H1 (cell line): ENCODE measurements at regions not wholly inside any gene's neighbourhood (a gene's known extent, or its start where the extent isn't known, plus 50 kb on each side); places are given as distances from the start of the nearest gene placed in this dataset.

Experiments
- CTCF ChIA-PET: fragments of 300-600 bp; sonication (Branson Sonifier 250); formaldehyde crosslinking; loops from one replicate; lab custom pipeline; 2021; ENCODE audit not compliant: partially characterized antibody; lab: Charles Lee
- POLR2A ChIA-PET: fragments of 300-600 bp; sonication (Branson Sonifier 250); formaldehyde crosslinking; loops from one replicate; lab custom pipeline; 2021; ENCODE audit warnings: inconsistent platforms; ENCODE audit not compliant: partially characterized antibody; lab: Charles Lee
- DNase-seq, 2 experiments: peaks; one replicate each; pipeline versions ENCODE4 v3.0.0 to v3.0.0-alpha.2; 2010 to 2022; ENCODE audit warnings: low spot score in 2 of 2, low read depth in 1 of 2, mixed read lengths in 1 of 2
- FAIRE-seq: peaks from 2 replicates; lab custom pipeline; 2011; peaks lifted over from hg19 to GRCh38; lab: Jason Lieb, UNC
- H2AFZ ChIP-seq: 2 replicates; pipeline ENCODE4 v1.8.1; 2012; ENCODE audit warnings: low read length, inconsistent platforms
- H2AK5ac ChIP-seq: 2 replicates; pipeline ENCODE4 v1.6.1; 2013; ENCODE audit warnings: low read depth, low read length
- H2BK120ac ChIP-seq: replicated peaks from 2 replicates; pipeline ENCODE3; 2013; ENCODE audit warnings: low read depth, low read length, inconsistent platforms
- H2BK12ac ChIP-seq: 2 replicates; pipeline ENCODE4 v1.6.1; 2013; ENCODE audit warnings: low read depth, low read length
- H2BK15ac ChIP-seq: 2 replicates; pipeline ENCODE4 v1.6.1; 2013; ENCODE audit warnings: low read length
- H2BK20ac ChIP-seq: 2 replicates; pipeline ENCODE4 v1.6.1; 2013; ENCODE audit warnings: low read length
- H2BK5ac ChIP-seq: 2 replicates; pipeline ENCODE4 v1.6.1; 2013; ENCODE audit warnings: low read depth, low read length
- H3K14ac ChIP-seq: 2 replicates; pipeline ENCODE4 v1.6.1; 2013; ENCODE audit warnings: inconsistent platforms; ENCODE audit not compliant: insufficient read length
- H3K18ac ChIP-seq: 2 replicates; pipeline ENCODE4 v1.6.1; 2013; ENCODE audit warnings: low read length; ENCODE audit errors: extremely low read depth
- H3K23ac ChIP-seq: 2 replicates; pipeline ENCODE4 v1.6.1; 2013; ENCODE audit warnings: inconsistent platforms; ENCODE audit not compliant: insufficient read length
- H3K23me2 ChIP-seq: 2 replicates; pipeline ENCODE4 v1.6.1; 2013; ENCODE audit warnings: low read depth, low read length
- H3K27ac ChIP-seq: 2 replicates; pipeline ENCODE4 v1.6.1; 2011; ENCODE audit warnings: low read depth, low read length, inconsistent platforms
- H3K27me3 ChIP-seq, 4 experiments: replicated peaks in 1 of 4; 1 replicate in 1 of 4; 2 replicates in 3 of 4; pipeline versions ENCODE4 v1.6.1 to v1.8.1; 2011 to 2013; ENCODE audit warnings: low read length in 3 of 4, mild to moderate bottlenecking in 3 of 4, inconsistent platforms in 2 of 4, mixed read lengths in 2 of 4, moderate library complexity in 1 of 4; ENCODE audit not compliant: control insufficient read depth in 3 of 4, insufficient read depth in 3 of 4; ENCODE audit errors: extremely low read depth in 1 of 4
- H3K36me3 ChIP-seq, 4 experiments: 2 replicates each; pipeline versions ENCODE4 v1.6.1 to v1.8.1; 2011 to 2013; ENCODE audit warnings: mild to moderate bottlenecking in 4 of 4, low read length in 3 of 4, moderate library complexity in 2 of 4, control low read depth in 1 of 4, inconsistent platforms in 1 of 4; ENCODE audit not compliant: insufficient read depth in 4 of 4, control insufficient read depth in 2 of 4
- H3K4ac ChIP-seq: replicated peaks from 2 replicates; pipeline ENCODE3; 2013; ENCODE audit warnings: low read length, low read depth, mixed read lengths, inconsistent platforms; ENCODE audit not compliant: insufficient read length
- H3K4me1 ChIP-seq, 4 experiments: replicated peaks in 1 of 4; 1 replicate in 1 of 4; 2 replicates in 3 of 4; pipeline versions ENCODE4 v1.6.1 to v1.8.1; 2011 to 2013; ENCODE audit warnings: low read length in 3 of 4, inconsistent platforms in 2 of 4, mixed read lengths in 1 of 4; ENCODE audit not compliant: insufficient read depth in 4 of 4, control insufficient read depth in 3 of 4
- H3K4me2 ChIP-seq, 2 experiments: 2 replicates each; pipeline versions ENCODE4 v1.6.1 to v1.8.1; 2011 to 2013; ENCODE audit warnings: low read depth in 2 of 2, low read length in 2 of 2, control low read depth in 1 of 2, inconsistent platforms in 1 of 2, mild to moderate bottlenecking in 1 of 2; ENCODE audit not compliant: insufficient read depth in 1 of 2
- H3K4me3 ChIP-seq, 4 experiments: fragments of 200-600, 300-600 bp in 1 of 4; sonication (generic), shearing (Covaris generic), sonication (Bioruptor Twin) in 1 of 4; 2 replicates each; pipeline versions ENCODE4 v1.5.1 to v1.8.1; 2011 to 2016; ENCODE audit warnings: low read length in 4 of 4, low read depth in 3 of 4, control low read depth in 2 of 4, inconsistent platforms in 2 of 4, mild to moderate bottlenecking in 2 of 4, mixed read lengths in 1 of 4, moderate library complexity in 1 of 4; ENCODE audit not compliant: insufficient read depth in 2 of 4; ENCODE audit errors: extremely low read depth in 1 of 4
- H3K56ac ChIP-seq: replicated peaks from 2 replicates; pipeline ENCODE3; 2013; ENCODE audit warnings: low read depth, mild to moderate bottlenecking, mixed read lengths, low read length, inconsistent platforms; ENCODE audit not compliant: insufficient read length
- H3K79me1 ChIP-seq: 2 replicates; pipeline ENCODE4 v1.6.1; 2013; ENCODE audit warnings: low read depth, low read length, control low read depth
- H3K79me2 ChIP-seq, 2 experiments: 2 replicates each; pipeline versions ENCODE4 v1.6.1 to v1.8.1; 2012 to 2013; ENCODE audit warnings: low read length in 2 of 2, mild to moderate bottlenecking in 2 of 2, inconsistent platforms in 1 of 2; ENCODE audit not compliant: insufficient read depth in 2 of 2, control insufficient read depth in 1 of 2
- H3K9ac ChIP-seq, 4 experiments: replicated peaks in 1 of 4; 1 replicate in 1 of 4; 2 replicates in 3 of 4; pipeline versions ENCODE4 v1.6.1 to v1.8.1; 2011 to 2013; ENCODE audit warnings: low read depth in 3 of 4, low read length in 3 of 4, control low read depth in 2 of 4, mild to moderate bottlenecking in 2 of 4, moderate library complexity in 2 of 4, inconsistent platforms in 1 of 4; ENCODE audit errors: extremely low read depth in 1 of 4
- H3K9me3 ChIP-seq, 2 experiments: 2 replicates each; pipeline versions ENCODE4 v1.6.1 to v1.8.1; 2012 to 2013; ENCODE audit warnings: mild to moderate bottlenecking in 2 of 2, moderate library complexity in 2 of 2, control low read depth in 1 of 2, inconsistent platforms in 1 of 2, low read depth in 1 of 2, low read length in 1 of 2, mixed read lengths in 1 of 2; ENCODE audit not compliant: insufficient read depth in 2 of 2
- H4K20me1 ChIP-seq, 2 experiments: replicated peaks in 1 of 2; 2 replicates each; pipeline versions ENCODE3 to v1.8.1; 2011 to 2013; ENCODE audit warnings: inconsistent platforms in 2 of 2, low read length in 2 of 2, mild to moderate bottlenecking in 1 of 2; ENCODE audit not compliant: insufficient read depth in 2 of 2, control insufficient read depth in 1 of 2
- H4K5ac ChIP-seq: 2 replicates; pipeline ENCODE4 v1.6.1; 2013; ENCODE audit warnings: low read length, low read depth, mixed read lengths, inconsistent platforms; ENCODE audit not compliant: insufficient read length
- H4K8ac ChIP-seq: 2 replicates; pipeline ENCODE4 v1.8.0; 2013; ENCODE audit warnings: mild to moderate bottlenecking, moderate library complexity, low read length, inconsistent platforms; ENCODE audit not compliant: insufficient read depth; ENCODE audit errors: extremely low read depth
- H4K91ac ChIP-seq: replicated peaks from 2 replicates; pipeline ENCODE3; 2013; ENCODE audit warnings: low read length, mixed read lengths, inconsistent platforms; ENCODE audit not compliant: insufficient read length
- ASH2L ChIP-seq: fragments of 200-600, 300-600 bp; sonication (generic); IDR thresholded peaks from one replicate; pipeline ENCODE4 v1.7.1; 2017; ENCODE audit warnings: low read length
- SUZ12 ChIP-seq: fragments of 200-600 bp; sonication (generic); IDR thresholded peaks from 2 replicates; pipeline ENCODE4 v1.6.1; 2012; ENCODE audit warnings: mild to moderate bottlenecking, inconsistent platforms, low read length, moderate library complexity, mixed read lengths
- WGBS, 2 experiments: shearing (Covaris generic) in 1 of 2; methylation state at CpG; one replicate each; pipeline versions ENCODE4 v1.1.6 to v1.1.7; 2013 to 2015; ENCODE audit warnings: low lambda C conversion rate in 2 of 2, mixed read lengths in 2 of 2, inconsistent platforms in 1 of 2, low coverage in 1 of 2, missing lambda C conversion rate in 1 of 2; ENCODE audit not compliant: insufficient replicate concordance in 2 of 2, insufficient coverage in 1 of 2, insufficient read length in 1 of 2; ENCODE audit errors: extremely low coverage in 1 of 2, missing lambda C conversion rate in 1 of 2; 5-methylcytosine and 5-hydroxymethylcytosine counted together

DNA sequence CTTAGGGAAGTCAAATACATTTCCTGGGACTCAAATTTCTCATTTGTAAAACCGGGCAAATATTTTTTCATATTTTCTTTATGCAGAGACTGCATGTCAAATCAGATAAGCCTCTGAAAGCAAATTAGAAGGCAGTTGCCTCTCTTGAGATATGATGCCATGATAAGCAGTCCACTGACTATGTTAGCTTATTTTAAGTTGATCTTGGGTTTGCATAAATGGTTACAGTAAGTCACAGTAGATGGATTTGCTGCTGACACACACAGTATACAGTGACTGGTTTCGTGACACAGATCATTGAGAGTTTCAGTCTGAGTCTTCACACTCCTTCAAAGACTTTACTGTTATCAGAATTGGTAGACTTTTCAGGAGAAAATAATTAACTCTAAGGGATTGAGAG is 927.6 kb upstream of the CDH8 start:
- Histone ChIP-seq H3K79me2 (no peaks in the 10 kb centered on the region), H3K23me2 (no peaks in the 10 kb centered on the region), H4K91ac (no peak overlapping the region), H3K27me3 (no peaks in the 10 kb centered on the region), H2BK20ac (no peak overlapping the region), H3K4me2 (no peak overlapping the region), H2AFZ (no peak overlapping the region), H3K79me1 (no peaks in the 10 kb centered on the region), H2BK120ac (no peak overlapping the region), H3K4me3 (no peak overlapping the region), H3K56ac (no peak overlapping the region), H4K5ac (no peak overlapping the region), H2BK12ac (no peak overlapping the region), H3K27ac (no peak overlapping the region), H3K18ac (no peak overlapping the region), H4K20me1 (no peaks in the 10 kb centered on the region), H2AK5ac (no peak overlapping the region), H3K9ac (no peak overlapping the region), H3K4me1 (no peaks in the 10 kb centered on the region), H2BK15ac (no peak overlapping the region), H4K8ac (no peak overlapping the region), H3K14ac (no peak overlapping the region), H3K4ac (no peak overlapping the region), H2BK5ac (no peak overlapping the region), H3K23ac (no peak overlapping the region), H3K9me3 (peaks cover 0 to 5% of the 10 kb centered on the region in 2 experiments; a peak in 1 of 4 replicates), H3K36me3 (no peaks in the 10 kb centered on the region)
- no peak for FAIRE-seq
- POLR2A ChIA-PET, result no interaction called here
- CTCF ChIA-PET, result interaction anchor here (0.9 kb wide), 1 partner anchor 554 kb away, joined by 4 read pairs; no protein-coding TSS in a partner anchor
- no peak for DNase-seq
- 89% methylated on average over 2 of the region's 2 CpGs; no CpG with 5 or more reads in 1 of the 2 experiments for WGBS, 2 experiments
- TF ChIP-seq ASH2L (no peak), SUZ12 (no peak)
